ENCODE measurements at regions not wholly inside any gene's neighbourhood (a gene's known extent, or its start where the extent isn't known, plus 50 kb on each side); places are given as distances from the start of the nearest gene placed in this dataset.
"Not testable (repeated sequence)": the region's sequence is repeated elsewhere in the genome, so short reads cannot be mapped to it uniquely, and the experiment has no call there.

DNA sequence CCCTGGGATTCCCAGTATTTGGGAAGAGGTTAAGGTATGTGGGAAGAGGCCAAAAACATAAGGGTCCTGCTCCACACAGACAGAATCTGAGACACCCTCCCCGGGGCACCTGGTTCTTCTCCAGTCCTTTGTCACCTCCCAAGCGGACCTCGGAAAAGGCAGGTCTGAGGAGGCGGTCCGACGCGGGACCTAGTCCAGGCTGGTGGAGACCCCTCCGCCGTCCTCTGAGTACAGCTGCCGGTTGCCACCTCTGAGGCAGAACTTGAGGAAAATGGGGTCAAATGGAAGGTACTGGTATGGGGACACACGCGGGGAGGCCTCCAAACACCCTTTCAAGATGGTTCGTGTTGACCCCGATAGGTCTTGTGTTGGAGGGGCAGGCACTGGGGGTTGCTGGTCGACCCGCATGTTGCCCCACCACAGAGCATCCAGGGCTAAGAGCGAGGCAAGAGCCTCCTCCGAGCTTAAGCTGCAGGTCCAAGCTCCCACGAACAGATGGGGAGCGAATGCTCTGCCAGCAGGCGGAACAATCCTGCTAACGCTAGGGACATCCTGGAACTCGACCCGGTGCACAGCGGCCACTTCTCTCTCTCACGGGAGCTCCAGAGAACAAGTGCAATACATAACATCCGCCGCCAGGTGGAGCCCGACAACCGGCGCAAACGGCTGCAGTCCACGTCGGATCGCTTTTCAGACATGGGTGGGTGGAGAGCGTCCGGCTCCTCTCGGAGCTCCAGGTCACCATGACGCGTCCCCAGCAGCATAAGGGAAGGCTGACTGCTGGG is 559.8 kb downstream of the SPATA31A6 start:
- Histone ChIP-seq H3K4me2 (ENCODE audit: low read depth, low read length) (peak overlapping the region; percentile 38; the same call in 1 of the 2 replicates), H2AFZ (ENCODE audit: low read length) (peak overlapping the region; percentile 33; the same call in 1 of the 2 replicates)
- not testable (repeated sequence) for H3K4me1 ChIP-seq (ENCODE audit: low read length); H3K36me3 ChIP-seq (replicated peaks; ENCODE audit: insufficient read depth, low read length); H3K79me2 ChIP-seq (ENCODE audit: low read length); H3K4me3 ChIP-seq (ENCODE audit: low read length); H3K27me3 ChIP-seq (replicated peaks; ENCODE audit: insufficient read depth, low read length); H3K9me2 ChIP-seq (replicated peaks; ENCODE audit: insufficient read depth, low read length); H3K9ac ChIP-seq (ENCODE audit: low read length); H3F3A ChIP-seq (ENCODE audit: insufficient read depth, low read length); H3K27ac ChIP-seq (ENCODE audit: low read length); H4K20me1 ChIP-seq (ENCODE audit: insufficient read depth, low read length); H3K9me3 ChIP-seq (replicated peaks; ENCODE audit: insufficient read depth, low read length)
- peak; percentile 71 for DNase-seq
- TF ChIP-seq, protein P1, sequence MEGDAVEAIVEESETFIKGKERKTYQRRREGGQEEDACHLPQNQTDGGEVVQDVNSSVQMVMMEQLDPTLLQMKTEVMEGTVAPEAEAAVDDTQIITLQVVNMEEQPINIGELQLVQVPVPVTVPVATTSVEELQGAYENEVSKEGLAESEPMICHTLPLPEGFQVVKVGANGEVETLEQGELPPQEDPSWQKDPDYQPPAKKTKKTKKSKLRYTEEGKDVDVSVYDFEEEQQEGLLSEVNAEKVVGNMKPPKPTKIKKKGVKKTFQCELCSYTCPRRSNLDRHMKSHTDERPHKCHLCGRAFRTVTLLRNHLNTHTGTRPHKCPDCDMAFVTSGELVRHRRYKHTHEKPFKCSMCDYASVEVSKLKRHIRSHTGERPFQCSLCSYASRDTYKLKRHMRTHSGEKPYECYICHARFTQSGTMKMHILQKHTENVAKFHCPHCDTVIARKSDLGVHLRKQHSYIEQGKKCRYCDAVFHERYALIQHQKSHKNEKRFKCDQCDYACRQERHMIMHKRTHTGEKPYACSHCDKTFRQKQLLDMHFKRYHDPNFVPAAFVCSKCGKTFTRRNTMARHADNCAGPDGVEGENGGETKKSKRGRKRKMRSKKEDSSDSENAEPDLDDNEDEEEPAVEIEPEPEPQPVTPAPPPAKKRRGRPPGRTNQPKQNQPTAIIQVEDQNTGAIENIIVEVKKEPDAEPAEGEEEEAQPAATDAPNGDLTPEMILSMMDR (IDR thresholded peaks at IDR 0.05; ENCODE audit: low read length): peak; percentile 78

DNA sequence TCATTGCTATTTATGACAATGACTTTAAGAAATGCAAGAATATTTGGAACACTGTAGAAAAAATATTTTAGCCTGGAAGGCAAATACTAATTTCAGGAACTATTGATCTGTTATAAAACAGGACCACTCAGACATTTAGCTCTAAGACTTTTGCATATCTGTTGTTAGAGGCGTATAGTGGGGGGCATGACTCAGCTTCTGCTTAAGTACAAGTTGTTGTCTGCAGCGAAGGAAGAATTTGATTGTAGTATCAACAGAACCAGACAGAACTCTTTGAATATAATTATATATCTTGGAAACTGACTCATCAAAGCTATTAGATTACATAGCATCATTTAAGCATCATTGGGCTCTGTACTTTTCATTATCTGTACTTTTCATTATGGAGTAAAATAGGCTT is 573.8 kb downstream of the SPATA31A6 start:
- H3F3A ChIP-seq (ENCODE audit: insufficient read depth, low read length); H3K9ac ChIP-seq (ENCODE audit: low read length); DNase-seq; H3K9me3 ChIP-seq (replicated peaks; ENCODE audit: insufficient read depth, low read length); H2AFZ ChIP-seq (ENCODE audit: low read length); H3K4me2 ChIP-seq (ENCODE audit: low read depth, low read length); H3K79me2 ChIP-seq (ENCODE audit: low read length); H3K27ac ChIP-seq (ENCODE audit: low read length); H3K4me1 ChIP-seq (ENCODE audit: low read length); H3K36me3 ChIP-seq (replicated peaks; ENCODE audit: insufficient read depth, low read length); H3K27me3 ChIP-seq (replicated peaks; ENCODE audit: insufficient read depth, low read length); H3K9me2 ChIP-seq (replicated peaks; ENCODE audit: insufficient read depth, low read length); H3K4me3 ChIP-seq (ENCODE audit: low read length); H4K20me1 ChIP-seq (ENCODE audit: insufficient read depth, low read length): not testable (repeated sequence)

DNA sequence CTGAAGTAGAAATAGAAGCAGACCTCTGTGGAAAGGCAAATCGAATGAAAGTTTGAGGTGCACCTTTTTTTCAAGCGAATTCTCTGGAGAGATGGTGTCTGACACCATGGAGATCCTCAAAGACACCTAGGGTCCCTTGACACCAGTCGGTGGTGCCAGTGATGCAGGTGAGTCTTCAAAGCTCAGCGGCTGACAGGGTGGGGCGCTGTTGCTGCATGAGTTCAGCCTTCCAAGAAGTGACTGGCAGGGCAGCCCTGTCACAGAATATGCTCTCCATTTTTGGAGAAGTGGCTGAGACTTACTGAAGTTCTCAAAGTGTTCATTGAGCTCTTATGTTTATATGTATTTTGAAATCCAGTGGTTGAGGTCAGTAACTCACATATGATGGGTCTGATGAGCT is 575.9 kb downstream of the SPATA31A6 start:
- H3K4me1 ChIP-seq (ENCODE audit: low read length); H3K9ac ChIP-seq (ENCODE audit: low read length); H2AFZ ChIP-seq (ENCODE audit: low read length); H3K27me3 ChIP-seq (replicated peaks; ENCODE audit: insufficient read depth, low read length); H3K36me3 ChIP-seq (replicated peaks; ENCODE audit: insufficient read depth, low read length); H3K4me2 ChIP-seq (ENCODE audit: low read depth, low read length); H3K27ac ChIP-seq (ENCODE audit: low read length); H3K79me2 ChIP-seq (ENCODE audit: low read length); H3F3A ChIP-seq (ENCODE audit: insufficient read depth, low read length); H4K20me1 ChIP-seq (ENCODE audit: insufficient read depth, low read length); H3K9me3 ChIP-seq (replicated peaks; ENCODE audit: insufficient read depth, low read length); H3K9me2 ChIP-seq (replicated peaks; ENCODE audit: insufficient read depth, low read length); H3K4me3 ChIP-seq (ENCODE audit: low read length): not testable (repeated sequence)
- TF ChIP-seq, protein P1 (IDR thresholded peaks at IDR 0.05; ENCODE audit: low read length): peak; percentile 10; the same call in 1 of the 2 replicates
- peak; percentile 12 for DNase-seq

DNA sequence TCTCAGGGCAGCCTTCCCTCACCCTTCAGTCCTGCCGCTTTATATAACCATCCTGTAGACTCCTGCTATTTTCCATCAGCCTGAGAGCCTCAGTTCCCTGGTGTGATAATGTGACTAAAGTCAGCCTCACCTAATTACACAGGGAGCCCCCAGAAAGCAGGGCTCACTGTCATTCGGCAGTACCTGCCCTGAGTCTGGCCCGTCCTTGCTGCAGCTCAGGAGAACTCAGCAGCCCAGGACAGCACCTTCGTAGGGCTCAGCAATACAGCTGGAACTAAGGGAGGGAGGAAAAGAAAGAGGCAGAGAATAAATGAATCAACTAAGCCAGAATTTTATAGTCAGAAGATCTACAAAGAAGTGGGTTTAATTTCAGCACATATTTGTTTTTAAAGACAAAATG is 598.7 kb downstream of the SPATA31A6 start:
- not testable (repeated sequence) for H3F3A ChIP-seq (ENCODE audit: insufficient read depth, low read length); H3K27ac ChIP-seq (ENCODE audit: low read length); H3K36me3 ChIP-seq (replicated peaks; ENCODE audit: insufficient read depth, low read length); H3K4me1 ChIP-seq (ENCODE audit: low read length); H3K27me3 ChIP-seq (replicated peaks; ENCODE audit: insufficient read depth, low read length); H3K79me2 ChIP-seq (ENCODE audit: low read length); H3K4me3 ChIP-seq (ENCODE audit: low read length); H3K9ac ChIP-seq (ENCODE audit: low read length); DNase-seq; H3K9me2 ChIP-seq (replicated peaks; ENCODE audit: insufficient read depth, low read length); H2AFZ ChIP-seq (ENCODE audit: low read length); H3K9me3 ChIP-seq (replicated peaks; ENCODE audit: insufficient read depth, low read length); H3K4me2 ChIP-seq (ENCODE audit: low read depth, low read length); H4K20me1 ChIP-seq (ENCODE audit: insufficient read depth, low read length)

DNA sequence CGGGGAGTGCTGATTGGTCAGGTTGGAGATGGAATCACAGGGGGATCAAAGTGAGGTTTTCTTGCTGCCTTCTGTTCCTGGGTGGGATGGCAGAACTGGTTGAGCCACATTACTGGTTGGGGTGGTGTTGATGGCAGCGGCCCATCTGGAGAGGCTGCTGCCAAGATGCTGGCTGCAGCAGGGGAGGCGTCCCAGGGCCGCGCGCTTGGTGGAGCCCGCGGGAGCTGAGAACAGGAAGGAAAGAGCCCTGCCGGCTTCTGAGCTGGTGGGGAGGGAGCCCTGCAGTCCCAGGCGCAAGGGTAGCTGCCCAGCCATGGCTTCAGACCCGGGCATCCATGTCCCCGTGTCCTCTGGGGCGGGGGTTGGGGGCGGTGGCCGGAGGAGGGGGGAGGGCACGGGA is 609.3 kb downstream of the SPATA31A6 start:
- H3F3A ChIP-seq (ENCODE audit: insufficient read depth, low read length); H3K27ac ChIP-seq (ENCODE audit: low read length); H3K9me2 ChIP-seq (replicated peaks; ENCODE audit: insufficient read depth, low read length); H3K4me1 ChIP-seq (ENCODE audit: low read length); DNase-seq; H2AFZ ChIP-seq (ENCODE audit: low read length); H3K4me3 ChIP-seq (ENCODE audit: low read length); H3K36me3 ChIP-seq (replicated peaks; ENCODE audit: insufficient read depth, low read length); H3K79me2 ChIP-seq (ENCODE audit: low read length); H3K9ac ChIP-seq (ENCODE audit: low read length); H3K27me3 ChIP-seq (replicated peaks; ENCODE audit: insufficient read depth, low read length); H4K20me1 ChIP-seq (ENCODE audit: insufficient read depth, low read length); H3K9me3 ChIP-seq (replicated peaks; ENCODE audit: insufficient read depth, low read length); H3K4me2 ChIP-seq (ENCODE audit: low read depth, low read length): not testable (repeated sequence)
